ENCODE measurements at regions not wholly inside any gene's neighbourhood (a gene's known extent, or its start where the extent isn't known, plus 50 kb on each side); places are given as distances from the start of the nearest gene placed in this dataset.

GRCh38 chr13:31416066-31416465 is 216.3 kb downstream of the B3GLCT start:
- TF ChIP-seq CREB1 (IDR thresholded peaks at IDR 0.05; ENCODE audit: low read depth) (no peak), EP300 (IDR thresholded peaks at IDR 0.05; ENCODE audit: borderline replicate concordance) (no peak), YY1 (IDR thresholded peaks at IDR 0.05; ENCODE audit: low read depth) (no peak), REST (IDR thresholded peaks at IDR 0.05; ENCODE audit: low read depth) (no peak), TAF1 (IDR thresholded peaks at IDR 0.05; ENCODE audit: low read depth) (no peak), ZBTB7A (IDR thresholded peaks at IDR 0.05; ENCODE audit: low read depth) (no peak), FOXM1 (IDR thresholded peaks at IDR 0.05; ENCODE audit: borderline replicate concordance, low read depth) (no peak), CEBPB (IDR thresholded peaks at IDR 0.05) (no peak), USF1 (IDR thresholded peaks at IDR 0.05) (no peak), TCF12 (IDR thresholded peaks at IDR 0.05; ENCODE audit: low read depth) (no peak), MAX (IDR thresholded peaks at IDR 0.05) (no peak), TEAD4 (IDR thresholded peaks at IDR 0.05) (no peak), NFIC (IDR thresholded peaks at IDR 0.05) (no peak), EGR1 (IDR thresholded peaks at IDR 0.05) (no peak), RAD21 (IDR thresholded peaks at IDR 0.05; ENCODE audit: low read depth) (no peak)

GRCh38 chr13:31418186-31418585 is 218.4 kb downstream of the B3GLCT start:
- TF ChIP-seq USF1 (IDR thresholded peaks at IDR 0.05): no peak
- no peak for TF ChIP-seq YY1 (IDR thresholded peaks at IDR 0.05; ENCODE audit: low read depth)
- no peak for TF ChIP-seq EGR1 (IDR thresholded peaks at IDR 0.05)
- TF ChIP-seq TEAD4 (IDR thresholded peaks at IDR 0.05): no peak
- TF ChIP-seq RAD21 (IDR thresholded peaks at IDR 0.05; ENCODE audit: low read depth): no peak
- no peak for TF ChIP-seq ZBTB7A (IDR thresholded peaks at IDR 0.05; ENCODE audit: low read depth)
- no peak for TF ChIP-seq NFIC (IDR thresholded peaks at IDR 0.05)
- no peak for TF ChIP-seq EP300 (IDR thresholded peaks at IDR 0.05; ENCODE audit: borderline replicate concordance)
- TF ChIP-seq CEBPB (IDR thresholded peaks at IDR 0.05): no peak
- no peak for TF ChIP-seq CREB1 (IDR thresholded peaks at IDR 0.05; ENCODE audit: low read depth)
- no peak for TF ChIP-seq FOXM1 (IDR thresholded peaks at IDR 0.05; ENCODE audit: borderline replicate concordance, low read depth)
- no peak for TF ChIP-seq REST (IDR thresholded peaks at IDR 0.05; ENCODE audit: low read depth)
- no peak for TF ChIP-seq TCF12 (IDR thresholded peaks at IDR 0.05; ENCODE audit: low read depth)
- no peak for TF ChIP-seq MAX (IDR thresholded peaks at IDR 0.05)
- TF ChIP-seq TAF1 (IDR thresholded peaks at IDR 0.05; ENCODE audit: low read depth): no peak

GRCh38 chr13:31421756-31422155 is 222.0 kb downstream of the B3GLCT start:
- TF ChIP-seq TCF12 (IDR thresholded peaks at IDR 0.05; ENCODE audit: low read depth): no peak

GRCh38 chr13:31424130-31424729 is 224.5 kb downstream of the B3GLCT start:
- no peak for TF ChIP-seq TCF12 (IDR thresholded peaks at IDR 0.05; ENCODE audit: low read depth)
- no peak for TF ChIP-seq CREB1 (IDR thresholded peaks at IDR 0.05; ENCODE audit: low read depth)
- TF ChIP-seq NFIC (IDR thresholded peaks at IDR 0.05): no peak
- TF ChIP-seq RAD21 (IDR thresholded peaks at IDR 0.05; ENCODE audit: low read depth): peak; percentile 95
- TF ChIP-seq TAF1 (IDR thresholded peaks at IDR 0.05; ENCODE audit: low read depth): no peak

- no peak for TF ChIP-seq CEBPB (IDR thresholded peaks at IDR 0.05)
- TF ChIP-seq TAF1 (IDR thresholded peaks at IDR 0.05; ENCODE audit: low read depth): no peak
- no peak for TF ChIP-seq FOXM1 (IDR thresholded peaks at IDR 0.05; ENCODE audit: borderline replicate concordance, low read depth)
- no peak for TF ChIP-seq ZBTB7A (IDR thresholded peaks at IDR 0.05; ENCODE audit: low read depth)
- TF ChIP-seq EP300 (IDR thresholded peaks at IDR 0.05; ENCODE audit: borderline replicate concordance): no peak
- TF ChIP-seq YY1 (IDR thresholded peaks at IDR 0.05; ENCODE audit: low read depth): no peak
- no peak for TF ChIP-seq NFIC (IDR thresholded peaks at IDR 0.05)
- TF ChIP-seq MAX (IDR thresholded peaks at IDR 0.05): no peak
- no peak for TF ChIP-seq CREB1 (IDR thresholded peaks at IDR 0.05; ENCODE audit: low read depth)
- TF ChIP-seq TCF12 (IDR thresholded peaks at IDR 0.05; ENCODE audit: low read depth): no peak
- TF ChIP-seq RAD21 (IDR thresholded peaks at IDR 0.05; ENCODE audit: low read depth): no peak
- TF ChIP-seq TEAD4 (IDR thresholded peaks at IDR 0.05): no peak
- no peak for TF ChIP-seq EGR1 (IDR thresholded peaks at IDR 0.05)
- TF ChIP-seq REST (IDR thresholded peaks at IDR 0.05; ENCODE audit: low read depth): no peak
- TF ChIP-seq USF1 (IDR thresholded peaks at IDR 0.05): no peak
These were observed 226.6 kb downstream of the B3GLCT start for GRCh38 chr13:31426395-31426794.
